OCI-LY3 (cell line): ENCODE measurements at regions not wholly inside any gene's neighbourhood (a gene's known extent, or its start where the extent isn't known, plus 50 kb on each side); places are given as distances from the start of the nearest gene placed in this dataset.
"Not testable (repeated sequence)": the region's sequence is repeated elsewhere in the genome, so short reads cannot be mapped to it uniquely, and the experiment has no call there.

ENCODE experiments used
- EZH2phosphoT487 ChIP-seq: fragments of 200-600 bp; shearing (Covaris generic); IDR thresholded peaks from 2 replicates; pipeline ENCODE4 v1.6.1; 2018; ENCODE audit warnings: antibody characterized with exemption, mixed run types, low read depth
- TF ChIP-seq, protein P1 (sequence below): fragments of 200-600, 300-600 bp; sonication (generic); IDR thresholded peaks from 2 replicates; pipeline ENCODE4 v1.5.1; 2014; ENCODE audit warnings: antibody characterized with exemption, low read length, low read depth

DNA sequence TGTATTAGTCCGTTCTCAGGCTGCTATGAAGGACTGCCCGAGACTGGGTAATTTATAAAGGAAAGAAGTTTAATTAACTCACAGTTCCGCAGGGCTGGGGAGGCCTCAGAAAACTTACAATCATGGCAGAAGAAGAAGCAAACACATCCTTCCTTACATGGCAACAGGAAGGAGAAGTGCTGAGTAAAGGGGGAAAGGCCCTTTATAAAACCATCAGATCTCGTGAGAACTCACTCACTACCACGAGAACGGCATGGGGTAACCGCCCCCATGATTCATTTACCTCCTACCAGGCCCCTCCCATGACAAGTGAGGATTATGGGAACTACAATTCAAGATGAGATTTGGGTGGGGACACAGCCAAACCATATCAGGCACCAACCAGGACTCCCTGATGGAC is 51.4 kb upstream of the PAX7 start:
- TF ChIP-seq, protein P1, sequence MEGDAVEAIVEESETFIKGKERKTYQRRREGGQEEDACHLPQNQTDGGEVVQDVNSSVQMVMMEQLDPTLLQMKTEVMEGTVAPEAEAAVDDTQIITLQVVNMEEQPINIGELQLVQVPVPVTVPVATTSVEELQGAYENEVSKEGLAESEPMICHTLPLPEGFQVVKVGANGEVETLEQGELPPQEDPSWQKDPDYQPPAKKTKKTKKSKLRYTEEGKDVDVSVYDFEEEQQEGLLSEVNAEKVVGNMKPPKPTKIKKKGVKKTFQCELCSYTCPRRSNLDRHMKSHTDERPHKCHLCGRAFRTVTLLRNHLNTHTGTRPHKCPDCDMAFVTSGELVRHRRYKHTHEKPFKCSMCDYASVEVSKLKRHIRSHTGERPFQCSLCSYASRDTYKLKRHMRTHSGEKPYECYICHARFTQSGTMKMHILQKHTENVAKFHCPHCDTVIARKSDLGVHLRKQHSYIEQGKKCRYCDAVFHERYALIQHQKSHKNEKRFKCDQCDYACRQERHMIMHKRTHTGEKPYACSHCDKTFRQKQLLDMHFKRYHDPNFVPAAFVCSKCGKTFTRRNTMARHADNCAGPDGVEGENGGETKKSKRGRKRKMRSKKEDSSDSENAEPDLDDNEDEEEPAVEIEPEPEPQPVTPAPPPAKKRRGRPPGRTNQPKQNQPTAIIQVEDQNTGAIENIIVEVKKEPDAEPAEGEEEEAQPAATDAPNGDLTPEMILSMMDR: not testable (repeated sequence)
- TF ChIP-seq EZH2phosphoT487: not testable (repeated sequence)
